ENCODE measurements at regions not wholly inside any gene's neighbourhood (a gene's known extent, or its start where the extent isn't known, plus 50 kb on each side); places are given as distances from the start of the nearest gene placed in this dataset.

GRCh38 chr13:76293346-76293745 lies 592.9 kb downstream of the KCTD12 start:
- TF ChIP-seq POLR2A (IDR thresholded peaks at IDR 0.05; ENCODE audit: low read depth, low read length) (no peak), POLR2AphosphoS5 (IDR thresholded peaks at IDR 0.05; ENCODE audit: low read depth, low read length) (no peak), TAF1 (IDR thresholded peaks at IDR 0.05; ENCODE audit: borderline replicate concordance, low read depth, low read length) (no peak)
